ENCODE measurements at regions not wholly inside any gene's neighbourhood (a gene's known extent, or its start where the extent isn't known, plus 50 kb on each side); places are given as distances from the start of the nearest gene placed in this dataset.
"Not testable (repeated sequence)": the region's sequence is repeated elsewhere in the genome, so short reads cannot be mapped to it uniquely, and the experiment has no call there.

DNA sequence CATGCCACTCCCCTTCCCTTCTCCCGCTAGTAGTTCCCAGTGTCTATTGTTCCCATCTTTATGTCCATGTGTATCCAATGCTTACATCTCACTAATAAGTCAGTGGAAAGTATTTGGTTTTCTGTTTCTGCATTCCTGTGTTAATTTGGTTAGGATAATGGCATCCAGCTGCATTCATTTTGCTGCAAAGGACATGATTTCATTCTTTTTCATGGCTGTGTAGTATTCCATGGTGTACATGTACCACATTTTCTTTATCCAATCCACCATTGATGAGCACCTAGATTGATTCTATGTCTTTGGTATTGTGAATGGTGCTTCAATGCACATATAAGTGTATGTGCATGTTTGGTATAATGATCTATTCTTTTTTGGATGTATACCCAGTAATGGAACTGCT is 502.5 kb upstream of the MAP2 start:
- TF ChIP-seq GABPA (IDR thresholded peaks at IDR 0.05; ENCODE audit: low read depth); TAF1 (IDR thresholded peaks at IDR 0.05; ENCODE audit: borderline replicate concordance, low read depth, low read length); FOXM1 (IDR thresholded peaks at IDR 0.05; ENCODE audit: low read depth); EP300 (IDR thresholded peaks at IDR 0.05; ENCODE audit: borderline replicate concordance in 1 of 2, low read depth in 1 of 2, low read length in 1 of 2); RFX5 (IDR thresholded peaks at IDR 0.05; ENCODE audit: low read length); TCF12 (IDR thresholded peaks at IDR 0.05): not testable (repeated sequence)
- TF ChIP-seq, protein P1, sequence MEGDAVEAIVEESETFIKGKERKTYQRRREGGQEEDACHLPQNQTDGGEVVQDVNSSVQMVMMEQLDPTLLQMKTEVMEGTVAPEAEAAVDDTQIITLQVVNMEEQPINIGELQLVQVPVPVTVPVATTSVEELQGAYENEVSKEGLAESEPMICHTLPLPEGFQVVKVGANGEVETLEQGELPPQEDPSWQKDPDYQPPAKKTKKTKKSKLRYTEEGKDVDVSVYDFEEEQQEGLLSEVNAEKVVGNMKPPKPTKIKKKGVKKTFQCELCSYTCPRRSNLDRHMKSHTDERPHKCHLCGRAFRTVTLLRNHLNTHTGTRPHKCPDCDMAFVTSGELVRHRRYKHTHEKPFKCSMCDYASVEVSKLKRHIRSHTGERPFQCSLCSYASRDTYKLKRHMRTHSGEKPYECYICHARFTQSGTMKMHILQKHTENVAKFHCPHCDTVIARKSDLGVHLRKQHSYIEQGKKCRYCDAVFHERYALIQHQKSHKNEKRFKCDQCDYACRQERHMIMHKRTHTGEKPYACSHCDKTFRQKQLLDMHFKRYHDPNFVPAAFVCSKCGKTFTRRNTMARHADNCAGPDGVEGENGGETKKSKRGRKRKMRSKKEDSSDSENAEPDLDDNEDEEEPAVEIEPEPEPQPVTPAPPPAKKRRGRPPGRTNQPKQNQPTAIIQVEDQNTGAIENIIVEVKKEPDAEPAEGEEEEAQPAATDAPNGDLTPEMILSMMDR (IDR thresholded peaks at IDR 0.05): not testable (repeated sequence)
- TF ChIP-seq, protein P2, sequence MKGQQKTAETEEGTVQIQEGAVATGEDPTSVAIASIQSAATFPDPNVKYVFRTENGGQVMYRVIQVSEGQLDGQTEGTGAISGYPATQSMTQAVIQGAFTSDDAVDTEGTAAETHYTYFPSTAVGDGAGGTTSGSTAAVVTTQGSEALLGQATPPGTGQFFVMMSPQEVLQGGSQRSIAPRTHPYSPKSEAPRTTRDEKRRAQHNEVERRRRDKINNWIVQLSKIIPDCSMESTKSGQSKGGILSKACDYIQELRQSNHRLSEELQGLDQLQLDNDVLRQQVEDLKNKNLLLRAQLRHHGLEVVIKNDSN (IDR thresholded peaks at IDR 0.05; ENCODE audit: borderline replicate concordance, low read depth): not testable (repeated sequence)
- TF ChIP-seq, protein P3, sequence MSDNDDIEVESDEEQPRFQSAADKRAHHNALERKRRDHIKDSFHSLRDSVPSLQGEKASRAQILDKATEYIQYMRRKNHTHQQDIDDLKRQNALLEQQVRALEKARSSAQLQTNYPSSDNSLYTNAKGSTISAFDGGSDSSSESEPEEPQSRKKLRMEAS (IDR thresholded peaks at IDR 0.05; ENCODE audit: low read depth): not testable (repeated sequence)

Measured in SK-N-SH (cell line).